GM18505 (cell line): ENCODE measurements at regions not wholly inside any gene's neighbourhood (a gene's known extent, or its start where the extent isn't known, plus 50 kb on each side); places are given as distances from the start of the nearest gene placed in this dataset.
"Not testable (repeated sequence)": the region's sequence is repeated elsewhere in the genome, so short reads cannot be mapped to it uniquely, and the experiment has no call there.

Experiments used
- ATAC-seq: cut with Tn5 transposase; IDR thresholded peaks from one replicate; pipeline ENCODE4 v1.9.1; 2021; ENCODE audit not compliant: unreplicated experiment
- POLR2A ChIP-seq: IDR thresholded peaks from 4 replicates; pipeline ENCODE4 v1.6.1; 2011; ENCODE audit warnings: borderline replicate concordance; ENCODE audit not compliant: insufficient read depth, insufficient read length; ENCODE audit errors: extremely low read depth

GRCh38 chrX:113399506-113400192 lies 559.0 kb upstream of the AMOT start:
- no peak for ATAC-seq

GRCh38 chrX:113392355-113392754 lies 551.7 kb upstream of the AMOT start:
- TF ChIP-seq POLR2A: no peak
- no peak for ATAC-seq

More at GRCh38 chrX:113399506-113400192, 559.0 kb upstream of the AMOT start:
- no peak for TF ChIP-seq POLR2A

GRCh38 chrX:113391875-113392274 lies 551.2 kb upstream of the AMOT start:
- ATAC-seq: no peak

GRCh38 chrX:113390531-113390930 lies 549.9 kb upstream of the AMOT start:
- no peak for TF ChIP-seq POLR2A
- no peak for ATAC-seq

More at GRCh38 chrX:113391875-113392274, 551.2 kb upstream of the AMOT start:
- TF ChIP-seq POLR2A: no peak

- ATAC-seq: no peak
- no peak for TF ChIP-seq POLR2A
These were observed 549.2 kb upstream of the AMOT start for GRCh38 chrX:113389846-113390245.

GRCh38 chrX:113384628-113385027 lies 544.0 kb upstream of the AMOT start:
- no peak for TF ChIP-seq POLR2A
- no peak for ATAC-seq

- not testable (repeated sequence) for ATAC-seq
These were observed 532.8 kb upstream of the AMOT start for GRCh38 chrX:113373421-113373820.

GRCh38 chrX:113370006-113370405 lies 529.4 kb upstream of the AMOT start:
- no peak for ATAC-seq
- no peak for TF ChIP-seq POLR2A

GRCh38 chrX:113369056-113369455 lies 528.4 kb upstream of the AMOT start:
- no peak for TF ChIP-seq POLR2A
- no peak for ATAC-seq

GRCh38 chrX:113353134-113353533 lies 512.5 kb upstream of the AMOT start:
- no peak for TF ChIP-seq POLR2A
- no peak for ATAC-seq

- ATAC-seq: no peak
- no peak for TF ChIP-seq POLR2A
These were observed 489.8 kb upstream of the AMOT start for GRCh38 chrX:113330416-113330815.

- TF ChIP-seq POLR2A: no peak
- ATAC-seq: no peak
These were observed 475.3 kb upstream of the AMOT start for GRCh38 chrX:113315927-113316326.

GRCh38 chrX:113305496-113305895 lies 464.9 kb upstream of the AMOT start:
- TF ChIP-seq POLR2A: no peak
- no peak for ATAC-seq

GRCh38 chrX:113300580-113300979 lies 459.9 kb upstream of the AMOT start:
- TF ChIP-seq POLR2A: no peak
- no peak for ATAC-seq

- ATAC-seq: no peak
- no peak for TF ChIP-seq POLR2A
These were observed 456.8 kb upstream of the AMOT start for GRCh38 chrX:113297437-113297836.
